Fibroblast of skin of right quadriceps (primary cell): ENCODE measurements at regions not wholly inside any gene's neighbourhood (a gene's known extent, or its start where the extent isn't known, plus 50 kb on each side); places are given as distances from the start of the nearest gene placed in this dataset.

Experiments used
- DNase-seq: peaks from one replicate; pipeline ENCODE4 v3.0.0-alpha.2; 2013

GRCh38 chr5:63310644-63311043, 651.6 kb downstream of the HTR1A start:
- no peak for DNase-seq

- no peak for DNase-seq
Observed at GRCh38 chr5:63306909-63307308, 655.3 kb downstream of the HTR1A start.

GRCh38 chr5:63293317-63293716, 668.9 kb downstream of the HTR1A start:
- no peak for DNase-seq

GRCh38 chr5:63286724-63287123, 675.5 kb downstream of the HTR1A start:
- no peak for DNase-seq

GRCh38 chr5:63263411-63263810, 684.8 kb downstream of the LRRC70 start:
- DNase-seq: peak; percentile 28

GRCh38 chr5:63262185-63262981, 683.8 kb downstream of the LRRC70 start:
- DNase-seq: peak; percentile 78

GRCh38 chr5:63261695-63262094, 683.1 kb downstream of the LRRC70 start:
- DNase-seq: no peak

GRCh38 chr5:63255594-63255993, 677.0 kb downstream of the LRRC70 start:
- no peak for DNase-seq

GRCh38 chr5:63250939-63251338, 672.3 kb downstream of the LRRC70 start:
- no peak for DNase-seq

GRCh38 chr5:63249960-63250359, 671.3 kb downstream of the LRRC70 start:
- DNase-seq: no peak

GRCh38 chr5:63247651-63248050, 669.0 kb downstream of the LRRC70 start:
- peak; percentile 11 for DNase-seq

GRCh38 chr5:63245271-63245670, 666.7 kb downstream of the LRRC70 start:
- peak; percentile 54 for DNase-seq

GRCh38 chr5:63240063-63240755, 661.6 kb downstream of the LRRC70 start:
- no peak for DNase-seq

GRCh38 chr5:63233911-63234310, 655.3 kb downstream of the LRRC70 start:
- peak; percentile 13 for DNase-seq

GRCh38 chr5:63233361-63233760, 654.7 kb downstream of the LRRC70 start:
- DNase-seq: no peak

- DNase-seq: no peak
Observed at GRCh38 chr5:63230754-63231153, 652.1 kb downstream of the LRRC70 start.

- no peak for DNase-seq
Observed at GRCh38 chr5:63228154-63228553, 649.5 kb downstream of the LRRC70 start.

- no peak for DNase-seq
Observed at GRCh38 chr5:63220244-63220643, 641.6 kb downstream of the LRRC70 start.

GRCh38 chr5:63217422-63217821, 638.8 kb downstream of the LRRC70 start:
- no peak for DNase-seq

GRCh38 chr5:63213256-63213655, 634.6 kb downstream of the LRRC70 start:
- DNase-seq: no peak

- no peak for DNase-seq
Observed at GRCh38 chr5:63211448-63212132, 633.0 kb downstream of the LRRC70 start.

GRCh38 chr5:63205976-63206375, 627.4 kb downstream of the LRRC70 start:
- DNase-seq: no peak

- no peak for DNase-seq
Observed at GRCh38 chr5:63201738-63202137, 623.1 kb downstream of the LRRC70 start.

- no peak for DNase-seq
Observed at GRCh38 chr5:63194126-63194525, 615.5 kb downstream of the LRRC70 start.
